DOHH2 (cell line): ENCODE measurements at regions not wholly inside any gene's neighbourhood (a gene's known extent, or its start where the extent isn't known, plus 50 kb on each side); places are given as distances from the start of the nearest gene placed in this dataset.

ENCODE experiments used
- H3F3A ChIP-seq: fragments of 200-600 bp; sonication (generic), shearing (Covaris generic); 2 replicates; pipeline ENCODE4 v1.6.0; 2016; ENCODE audit warnings: antibody characterized with exemption, mild to moderate bottlenecking; ENCODE audit not compliant: control insufficient read depth, insufficient read depth
- H3K27ac ChIP-seq: fragments of 200-600 bp; sonication (generic); 2 replicates; pipeline ENCODE4 v1.5.1; 2014; ENCODE audit warnings: low read depth, mild to moderate bottlenecking, low read length, moderate library complexity
- H3K27me3 ChIP-seq: fragments of 200-600 bp; sonication (generic); 2 replicates; pipeline ENCODE4 v1.6.1; 2014; ENCODE audit warnings: mild to moderate bottlenecking, low read length, mixed read lengths; ENCODE audit not compliant: control insufficient read depth
- H3K36me3 ChIP-seq: fragments of 200-600 bp; sonication (generic); 2 replicates; pipeline ENCODE4 v1.6.1; 2014; ENCODE audit warnings: mild to moderate bottlenecking, low read length, moderate library complexity, mixed read lengths; ENCODE audit not compliant: control insufficient read depth
- H3K4me1 ChIP-seq: fragments of 200-600 bp; sonication (generic); 2 replicates; pipeline ENCODE4 v1.6.1; 2014; ENCODE audit warnings: mild to moderate bottlenecking, low read length, mixed read lengths; ENCODE audit not compliant: control insufficient read depth
- H3K4me2 ChIP-seq: fragments of 200-600 bp; sonication (generic); 2 replicates; pipeline ENCODE4 v1.6.0; 2014; ENCODE audit warnings: mild to moderate bottlenecking, low read length, moderate library complexity
- H3K4me3 ChIP-seq: fragments of 200-600 bp; sonication (generic); 2 replicates; pipeline ENCODE4 v1.5.1; 2014; ENCODE audit warnings: mild to moderate bottlenecking, low read length, mixed read lengths
- H3K79me2 ChIP-seq: fragments of 200-600 bp; sonication (generic); 2 replicates; pipeline ENCODE4 v1.6.1; 2014; ENCODE audit warnings: mild to moderate bottlenecking, low read length, mixed read lengths; ENCODE audit not compliant: control insufficient read depth
- H3K9me2 ChIP-seq: fragments of 200-600 bp; sonication (generic); replicated peaks from 2 replicates; pipeline ENCODE4 v1.6.1; 2014; ENCODE audit warnings: mild to moderate bottlenecking, low read length, mixed read lengths; ENCODE audit not compliant: control insufficient read depth
- H3K9me3 ChIP-seq: fragments of 200-600 bp; sonication (generic); 2 replicates; pipeline ENCODE4 v1.6.1; 2014; ENCODE audit warnings: antibody characterized with exemption, low read length, mixed read lengths; ENCODE audit not compliant: control insufficient read depth, insufficient read depth
- H4K20me1 ChIP-seq: fragments of 200-600 bp; sonication (generic); 2 replicates; pipeline ENCODE4 v1.6.0; 2014; ENCODE audit warnings: low read depth, mild to moderate bottlenecking, antibody characterized with exemption, low read length, moderate library complexity; ENCODE audit not compliant: control insufficient read depth, insufficient read depth
- EZH2phosphoT487 ChIP-seq: fragments of 200-600 bp; sonication (generic); IDR thresholded peaks from 2 replicates; pipeline ENCODE4 v1.6.1; 2017; ENCODE audit warnings: borderline replicate concordance, mild to moderate bottlenecking, antibody characterized with exemption, low read length, moderate library complexity, mixed read lengths
- TF ChIP-seq, protein P1 (sequence below): fragments of 200-600 bp; sonication (generic); IDR thresholded peaks from one replicate; pipeline ENCODE4 v1.5.1; 2014; ENCODE audit warnings: antibody characterized with exemption, mild to moderate bottlenecking, low read depth, low read length; ENCODE audit not compliant: poor library complexity, severe bottlenecking

DNA sequence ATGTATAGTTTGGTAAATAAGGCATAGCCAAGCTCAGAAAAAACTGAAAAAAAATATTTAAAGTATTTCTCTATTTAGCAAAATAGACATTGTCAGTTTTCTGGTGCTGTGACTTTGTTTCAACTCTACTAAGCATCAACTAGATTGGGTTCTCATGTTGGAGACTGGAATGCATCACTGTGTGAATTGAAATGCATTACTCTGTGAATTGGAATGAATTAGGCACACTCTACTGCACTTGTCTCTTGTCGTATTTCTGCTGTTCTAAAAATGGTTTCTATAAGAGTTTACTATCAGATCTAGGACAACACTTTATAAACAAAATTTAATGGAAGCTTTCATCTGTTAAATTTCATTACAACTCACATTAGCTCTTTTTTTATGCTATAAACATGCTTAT lies 1772.2 kb downstream of the MAT2B start:
- H3K9me2 ChIP-seq = no peaks in the 10 kb centered on the region
- H3K4me3 ChIP-seq = no peak overlapping the region
- no peaks in the 10 kb centered on the region for H3K36me3 ChIP-seq
- TF ChIP-seq, protein P1, sequence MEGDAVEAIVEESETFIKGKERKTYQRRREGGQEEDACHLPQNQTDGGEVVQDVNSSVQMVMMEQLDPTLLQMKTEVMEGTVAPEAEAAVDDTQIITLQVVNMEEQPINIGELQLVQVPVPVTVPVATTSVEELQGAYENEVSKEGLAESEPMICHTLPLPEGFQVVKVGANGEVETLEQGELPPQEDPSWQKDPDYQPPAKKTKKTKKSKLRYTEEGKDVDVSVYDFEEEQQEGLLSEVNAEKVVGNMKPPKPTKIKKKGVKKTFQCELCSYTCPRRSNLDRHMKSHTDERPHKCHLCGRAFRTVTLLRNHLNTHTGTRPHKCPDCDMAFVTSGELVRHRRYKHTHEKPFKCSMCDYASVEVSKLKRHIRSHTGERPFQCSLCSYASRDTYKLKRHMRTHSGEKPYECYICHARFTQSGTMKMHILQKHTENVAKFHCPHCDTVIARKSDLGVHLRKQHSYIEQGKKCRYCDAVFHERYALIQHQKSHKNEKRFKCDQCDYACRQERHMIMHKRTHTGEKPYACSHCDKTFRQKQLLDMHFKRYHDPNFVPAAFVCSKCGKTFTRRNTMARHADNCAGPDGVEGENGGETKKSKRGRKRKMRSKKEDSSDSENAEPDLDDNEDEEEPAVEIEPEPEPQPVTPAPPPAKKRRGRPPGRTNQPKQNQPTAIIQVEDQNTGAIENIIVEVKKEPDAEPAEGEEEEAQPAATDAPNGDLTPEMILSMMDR = no peak
- TF ChIP-seq EZH2phosphoT487 = no peak
- no peaks in the 10 kb centered on the region for H3K4me1 ChIP-seq
- H3K4me2 ChIP-seq = no peak overlapping the region
- H4K20me1 ChIP-seq = no peaks in the 10 kb centered on the region
- no peaks in the 10 kb centered on the region for H3F3A ChIP-seq
- H3K9me3 ChIP-seq = no peaks in the 10 kb centered on the region
- H3K79me2 ChIP-seq = no peaks in the 10 kb centered on the region
- H3K27me3 ChIP-seq = no peaks in the 10 kb centered on the region
- H3K27ac ChIP-seq = no peak overlapping the region

DNA sequence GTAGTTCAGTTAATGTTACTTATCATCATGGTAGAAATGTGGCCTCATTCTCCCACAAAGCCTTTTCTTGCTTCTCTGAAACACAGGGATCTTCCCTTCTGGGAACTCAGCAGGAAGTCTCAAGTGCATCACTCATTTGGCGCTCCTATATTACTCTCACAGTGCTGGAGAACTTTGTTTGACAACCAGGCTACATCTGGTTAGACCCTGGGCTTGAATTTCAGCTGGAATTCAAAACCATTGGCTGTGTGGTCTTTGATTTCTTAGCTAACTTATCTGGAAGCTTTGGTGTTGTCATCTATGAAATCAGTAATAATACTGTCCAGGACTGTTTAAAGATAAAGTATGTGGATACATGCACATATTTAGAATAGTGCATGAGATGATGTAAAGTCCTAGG lies 1777.1 kb downstream of the MAT2B start:
- no peaks in the 10 kb centered on the region for H3K79me2 ChIP-seq
- H3K4me1 ChIP-seq = no peaks in the 10 kb centered on the region
- H4K20me1 ChIP-seq = no peaks in the 10 kb centered on the region

DNA sequence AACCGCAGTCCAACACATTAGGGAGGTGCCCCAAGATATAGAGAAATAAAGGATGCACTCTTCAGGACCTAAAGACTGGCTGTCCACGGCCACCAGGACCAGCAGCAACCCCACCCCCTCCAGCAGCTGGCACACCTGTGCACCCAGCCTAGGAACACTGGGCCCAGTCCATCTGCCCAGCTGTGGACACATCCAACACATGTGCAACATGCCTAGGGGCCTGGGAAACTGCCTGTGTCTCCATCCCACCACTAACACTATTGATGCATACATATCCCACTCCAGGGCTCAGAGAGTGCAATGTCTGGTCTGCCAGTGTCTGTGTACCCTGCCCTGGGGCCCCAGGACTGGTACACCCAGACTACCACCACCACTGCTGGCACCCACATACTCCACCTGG lies 1781.3 kb downstream of the MAT2B start:
- Histone ChIP-seq H3F3A (no peaks in the 10 kb centered on the region), H3K27me3 (no peaks in the 10 kb centered on the region), H3K4me3 (no peak overlapping the region), H3K79me2 (no peaks in the 10 kb centered on the region), H3K9me3 (no peaks in the 10 kb centered on the region), H3K4me1 (no peaks in the 10 kb centered on the region), H4K20me1 (no peaks in the 10 kb centered on the region), H3K36me3 (no peaks in the 10 kb centered on the region), H3K9me2 (no peaks in the 10 kb centered on the region), H3K4me2 (no peak overlapping the region), H3K27ac (no peak overlapping the region)
- TF ChIP-seq, protein P1 = no peak
- no peak for TF ChIP-seq EZH2phosphoT487

More for the DNA sequence above, 1777.1 kb downstream of the MAT2B start:
- H3K4me2 ChIP-seq = no peak overlapping the region
- H3K4me3 ChIP-seq = no peak overlapping the region
- TF ChIP-seq, protein P1 = no peak
- no peak for TF ChIP-seq EZH2phosphoT487
- H3K27ac ChIP-seq = no peak overlapping the region
- no peaks in the 10 kb centered on the region for H3K36me3 ChIP-seq
- no peaks in the 10 kb centered on the region for H3F3A ChIP-seq
- H3K9me3 ChIP-seq = no peaks in the 10 kb centered on the region
- H3K27me3 ChIP-seq = no peaks in the 10 kb centered on the region
- no peaks in the 10 kb centered on the region for H3K9me2 ChIP-seq

DNA sequence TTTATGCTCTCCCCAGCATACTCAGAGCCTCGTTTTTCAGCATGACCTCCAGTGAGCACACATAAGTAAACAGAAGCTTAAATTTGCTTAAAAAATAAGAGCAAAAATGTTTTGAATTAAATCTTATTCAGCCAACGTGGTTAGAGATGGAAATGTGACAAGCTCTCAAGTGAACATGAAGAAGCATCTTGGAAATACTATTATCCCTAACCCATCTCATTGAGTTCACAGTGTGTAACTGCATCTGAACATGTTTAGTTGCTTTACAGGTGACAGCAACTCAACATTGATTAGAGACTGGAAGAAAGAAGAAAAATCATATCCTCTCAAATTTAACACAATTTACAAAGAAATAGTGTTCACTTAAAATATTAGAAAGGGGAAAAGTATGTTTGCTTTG lies 1785.1 kb downstream of the MAT2B start:
- Histone ChIP-seq H3K4me1 (no peaks in the 10 kb centered on the region), H3K9me2 (no peaks in the 10 kb centered on the region), H3F3A (no peaks in the 10 kb centered on the region), H3K27ac (no peak overlapping the region), H3K4me3 (no peak overlapping the region), H3K36me3 (no peaks in the 10 kb centered on the region), H4K20me1 (no peaks in the 10 kb centered on the region), H3K27me3 (no peaks in the 10 kb centered on the region), H3K4me2 (no peak overlapping the region), H3K9me3 (no peaks in the 10 kb centered on the region), H3K79me2 (no peaks in the 10 kb centered on the region)
- TF ChIP-seq, protein P1 = no peak
- TF ChIP-seq EZH2phosphoT487 = no peak
